Stimulated activated CD8-positive, alpha-beta memory T cell treated with anti-CD3 and anti-CD28 coated beads, Interleukin-2, amount 100 ng/mL, for 48 hours (primary cell): ENCODE measurements at regions not wholly inside any gene's neighbourhood (a gene's known extent, or its start where the extent isn't known, plus 50 kb on each side); places are given as distances from the start of the nearest gene placed in this dataset.
"Not testable (repeated sequence)": the region's sequence is repeated elsewhere in the genome, so short reads cannot be mapped to it uniquely, and the experiment has no call there.

ENCODE experiments used
- DNase-seq, 2 donors: peaks; one replicate each; pipeline ENCODE4 v3.0.0-alpha.2; 2020; ENCODE audit warnings: low read depth in 2 of 2

DNA sequence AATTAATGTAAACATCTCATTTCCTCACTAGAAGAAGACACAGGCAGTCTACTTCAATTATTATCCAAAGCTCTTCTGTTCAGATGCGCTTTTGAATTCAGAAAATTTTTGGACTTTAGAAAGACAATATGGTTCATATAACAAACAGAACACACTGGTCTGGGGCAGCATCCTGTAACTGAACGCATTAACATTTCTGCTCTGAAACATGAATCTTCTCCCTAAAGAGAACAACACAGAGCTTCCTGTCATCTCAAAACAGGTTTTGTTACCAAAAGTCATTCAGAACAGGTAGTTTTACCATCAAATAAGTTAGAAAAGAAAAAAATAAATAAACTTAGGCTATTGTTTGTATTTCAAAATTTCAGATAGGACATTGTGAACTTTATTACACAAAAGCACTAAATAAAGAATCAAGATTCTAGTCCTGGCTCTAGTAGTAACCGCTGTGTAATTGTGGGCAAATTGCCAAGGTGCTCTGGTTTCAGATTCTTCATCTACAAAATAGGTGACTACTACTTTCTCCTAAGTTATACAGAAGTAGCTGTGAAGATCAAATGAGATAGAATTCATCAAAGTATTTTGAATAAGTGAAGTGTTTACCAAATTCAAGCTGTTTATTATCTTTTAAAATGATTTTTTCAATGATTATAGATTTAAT is 252.3 kb upstream of the RASGEF1B start:
- DNase-seq: no peak

- DNase-seq: no peak
Observed at GRCh38 chr4:81723019-81723884, 251.5 kb upstream of the RASGEF1B start.

DNA sequence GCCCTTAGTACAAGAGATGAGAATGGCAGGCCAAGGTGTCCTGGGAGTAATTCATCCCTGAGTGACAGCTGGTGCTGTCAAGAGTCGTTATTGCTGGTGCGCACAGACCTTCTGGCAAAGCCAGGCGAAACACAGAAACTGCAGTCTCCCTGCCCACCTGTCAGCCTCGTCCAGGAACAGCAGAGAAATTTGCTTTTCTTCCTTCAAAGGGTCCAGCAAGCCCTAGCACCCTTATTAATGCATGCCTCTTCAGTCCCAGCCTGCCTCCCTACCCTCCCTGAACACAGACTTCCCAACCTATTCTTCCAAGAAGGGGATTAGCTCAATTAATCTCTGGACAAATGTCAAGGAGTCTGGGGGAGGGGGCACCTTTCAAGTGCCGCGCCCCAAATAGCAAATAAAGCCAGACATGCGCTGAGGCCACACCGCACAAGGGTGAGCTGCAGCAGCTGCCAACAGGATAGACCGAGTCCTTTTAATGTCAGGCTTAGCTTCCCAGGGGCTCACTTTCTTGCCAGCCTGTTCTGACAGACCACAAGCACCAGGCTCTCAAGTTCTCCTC is 250.7 kb upstream of the RASGEF1B start:
- no peak for DNase-seq

GRCh38 chr4:81715757-81716156 is 244.1 kb upstream of the RASGEF1B start:
- DNase-seq: no peak

DNA sequence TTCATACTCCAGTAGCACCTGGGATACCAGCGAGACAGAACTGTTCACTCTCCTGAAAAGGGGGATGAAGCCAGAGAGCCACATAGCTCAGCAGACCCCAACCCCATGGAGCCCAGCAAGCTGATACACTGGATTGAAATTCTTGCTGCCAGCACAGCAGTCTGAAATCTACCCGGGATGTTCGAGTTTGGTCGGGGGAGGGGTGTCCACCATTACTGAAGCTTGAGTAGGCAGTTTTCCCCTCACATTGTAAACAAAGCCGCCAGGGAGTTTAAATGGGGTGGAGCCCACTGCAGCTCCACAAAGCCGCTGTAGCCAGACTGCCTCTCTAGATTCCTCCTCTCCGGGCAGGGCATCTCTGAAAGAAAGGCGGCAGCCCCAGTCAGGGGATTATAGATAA is 243.7 kb upstream of the RASGEF1B start:
- not testable (repeated sequence) for DNase-seq

GRCh38 chr4:81714291-81714690 is 242.6 kb upstream of the RASGEF1B start:
- no peak for DNase-seq

- DNase-seq: no peak
Observed at GRCh38 chr4:81712714-81713113, 241.0 kb upstream of the RASGEF1B start.

DNA sequence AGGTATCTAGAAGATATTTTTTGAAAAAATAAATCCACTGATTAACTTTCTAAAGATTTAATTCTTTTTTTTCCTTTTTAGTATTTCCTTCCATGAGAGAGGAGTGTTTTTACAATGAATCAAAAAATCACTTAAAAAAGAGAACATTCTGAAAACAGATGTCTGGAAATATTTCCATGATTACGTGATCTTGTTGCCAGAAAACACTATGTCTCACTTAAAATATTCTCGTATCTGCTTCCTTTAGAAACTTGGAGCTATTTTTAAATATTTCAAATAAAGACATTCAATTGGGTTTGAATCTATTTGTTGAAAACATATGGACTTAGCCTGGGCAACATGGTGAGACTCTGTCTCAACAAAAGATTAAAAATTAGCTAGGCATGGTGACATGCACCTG is 232.8 kb upstream of the RASGEF1B start:
- no peak for DNase-seq

GRCh38 chr4:81700189-81700588 is 228.5 kb upstream of the RASGEF1B start:
- DNase-seq: no peak

GRCh38 chr4:81698538-81699296 is 227.0 kb upstream of the RASGEF1B start:
- DNase-seq: no peak

- no peak for DNase-seq
Observed at GRCh38 chr4:81694176-81694913, 222.6 kb upstream of the RASGEF1B start.

- DNase-seq: no peak
Observed at GRCh38 chr4:81690871-81691270, 219.2 kb upstream of the RASGEF1B start.

GRCh38 chr4:81688085-81688484 is 216.4 kb upstream of the RASGEF1B start:
- no peak for DNase-seq

- DNase-seq: no peak
Observed at GRCh38 chr4:81687471-81687870, 215.8 kb upstream of the RASGEF1B start.

DNA sequence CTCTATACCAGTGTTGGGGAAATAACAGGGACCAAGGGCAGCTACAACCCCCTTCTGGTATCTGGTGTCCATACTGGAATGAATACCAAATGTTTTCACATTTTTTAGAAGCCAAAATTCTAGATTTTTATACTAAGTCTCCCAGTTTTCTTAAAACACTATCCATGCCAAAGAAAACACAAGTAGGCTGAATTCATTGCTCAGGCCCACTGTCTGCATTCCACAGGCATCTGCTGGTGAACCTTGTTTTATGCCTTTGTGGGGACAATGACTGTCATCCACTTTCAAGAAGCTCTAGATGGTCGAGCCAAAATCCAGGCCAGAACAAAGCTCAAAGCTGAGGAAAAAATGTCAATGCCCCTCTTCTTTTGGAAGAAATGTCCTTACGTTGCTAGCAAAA is 213.4 kb upstream of the RASGEF1B start:
- no peak for DNase-seq

DNA sequence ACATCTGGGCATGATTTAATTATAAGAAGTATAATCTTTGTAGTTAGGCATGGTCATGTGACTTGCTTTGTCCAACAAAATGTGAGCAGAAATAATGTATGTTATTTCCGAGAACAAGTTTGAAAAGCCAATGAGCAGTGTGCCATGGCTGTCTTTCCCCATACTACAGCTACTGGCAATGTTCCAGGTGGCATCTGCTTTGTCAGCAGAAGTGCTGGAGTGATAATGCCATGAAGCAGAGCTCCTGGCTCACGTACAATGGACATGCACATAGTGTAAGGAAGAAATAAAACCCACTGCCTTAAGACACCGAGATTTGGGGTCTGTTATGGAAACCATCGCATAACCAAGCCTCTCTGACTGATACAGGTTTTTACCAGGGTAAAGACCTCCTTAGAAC is 212.6 kb upstream of the RASGEF1B start:
- no peak for DNase-seq

DNA sequence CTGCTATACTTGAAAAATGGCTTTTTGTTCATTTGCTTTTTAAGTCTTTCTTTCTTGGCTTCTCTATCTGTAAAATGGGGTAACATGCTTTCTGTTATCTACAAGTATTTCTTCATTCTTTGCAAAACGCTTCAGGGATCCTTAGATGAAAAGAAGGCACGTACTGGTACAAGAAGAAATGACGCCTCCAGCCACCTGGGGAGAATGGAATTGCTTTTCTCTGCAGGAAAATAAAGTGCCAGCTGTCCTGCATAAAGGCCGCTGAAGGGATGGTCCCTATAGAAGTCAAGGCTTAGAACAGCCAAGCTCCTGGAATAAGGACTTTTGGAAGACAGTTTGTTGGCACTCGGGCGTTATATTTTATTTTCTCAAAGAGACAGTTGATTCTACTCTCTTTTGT is 210.8 kb upstream of the RASGEF1B start:
- no peak for DNase-seq

- no peak for DNase-seq
Observed at GRCh38 chr4:81679315-81679714, 207.6 kb upstream of the RASGEF1B start.

DNA sequence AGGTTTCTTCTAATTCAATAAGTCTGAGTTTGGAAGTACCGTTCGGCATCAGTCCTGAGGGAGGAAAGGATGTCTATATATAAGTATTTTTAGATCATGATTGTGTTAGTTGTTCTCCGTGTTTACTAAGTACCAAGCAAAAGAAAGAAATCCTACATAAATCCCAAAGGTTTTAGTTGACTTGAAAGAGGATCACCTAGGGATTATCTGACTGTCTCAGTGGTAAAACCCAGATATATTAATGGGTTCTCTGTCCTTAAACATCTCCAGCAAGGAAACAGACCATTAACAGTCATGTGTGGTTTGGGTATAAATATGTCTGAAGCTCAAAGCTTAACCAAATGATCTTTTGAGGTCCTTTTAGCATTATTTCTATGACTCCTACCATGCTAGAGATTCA is 207.1 kb upstream of the RASGEF1B start:
- no peak for DNase-seq

DNA sequence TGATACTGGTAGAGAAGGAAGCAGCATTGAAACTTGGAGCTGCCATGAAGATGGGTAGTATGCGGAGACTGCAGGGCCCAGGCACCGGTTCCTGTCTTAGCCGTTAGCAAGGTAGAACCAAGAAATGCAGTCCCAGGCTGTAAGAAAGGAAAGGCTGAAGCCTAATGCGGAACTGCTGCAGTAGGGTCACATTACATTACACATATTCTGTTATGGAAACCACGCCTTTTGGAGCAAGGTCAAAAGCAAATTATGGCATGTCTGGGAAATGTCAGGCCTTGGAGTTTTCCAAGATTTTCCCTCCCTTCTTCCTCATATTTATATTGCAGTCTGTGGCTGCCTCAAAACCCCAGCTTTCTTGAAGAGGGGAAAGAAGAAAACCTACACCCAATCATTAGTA is 204.8 kb upstream of the RASGEF1B start:
- DNase-seq: no peak

DNA sequence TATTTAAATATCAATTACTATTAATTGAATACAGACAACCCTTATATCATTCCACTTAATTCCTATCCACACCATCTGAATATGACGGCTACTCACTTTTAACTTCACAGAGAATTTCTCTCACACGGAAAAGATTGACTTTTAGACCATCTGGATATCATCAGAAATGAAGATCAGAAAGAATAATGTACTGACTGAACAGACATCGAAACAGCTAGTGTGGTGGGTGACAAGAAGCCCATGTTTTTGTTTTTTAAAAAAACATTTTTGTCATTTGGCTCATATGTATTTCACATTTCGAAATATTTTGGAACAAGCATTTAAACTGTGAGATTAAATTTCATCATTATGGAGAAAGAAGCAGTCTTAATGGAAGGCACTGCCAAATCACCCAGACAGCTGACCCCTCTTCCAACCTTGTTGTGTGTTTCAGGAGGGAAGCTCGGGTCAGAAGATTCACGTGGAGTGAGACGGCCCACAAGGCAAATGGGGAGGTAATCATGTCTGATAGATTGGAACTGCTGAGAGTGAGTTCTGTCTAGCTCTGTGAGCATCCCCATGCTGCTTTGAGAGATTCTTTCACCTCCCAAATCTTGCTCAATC is 204.2 kb upstream of the RASGEF1B start:
- no peak for DNase-seq
